Esophagus squamous epithelium (tissue), 4 donors: ENCODE measurements at regions not wholly inside any gene's neighbourhood (a gene's known extent, or its start where the extent isn't known, plus 50 kb on each side); places are given as distances from the start of the nearest gene placed in this dataset.

Experiments used
- POLR2A ChIP-seq, 4 donors: fragments of 450-650 bp; IDR thresholded peaks; one replicate each; pipeline ENCODE4 v1.6.1; 2017; ENCODE audit warnings: antibody characterized with exemption in 4 of 4, mild to moderate bottlenecking in 4 of 4, moderate library complexity in 3 of 4
- TF ChIP-seq, protein P1 (sequence below), 6 experiments: fragments of 450-650 bp in 4 of 6; fragments of 200-600 bp in 2 of 6; sonication (generic) in 2 of 6; IDR thresholded peaks; one replicate each; pipeline ENCODE4 v1.5.1; 2016 to 2019; ENCODE audit warnings: antibody characterized with exemption in 6 of 6, mild to moderate bottlenecking in 4 of 6, moderate library complexity in 4 of 6

DNA sequence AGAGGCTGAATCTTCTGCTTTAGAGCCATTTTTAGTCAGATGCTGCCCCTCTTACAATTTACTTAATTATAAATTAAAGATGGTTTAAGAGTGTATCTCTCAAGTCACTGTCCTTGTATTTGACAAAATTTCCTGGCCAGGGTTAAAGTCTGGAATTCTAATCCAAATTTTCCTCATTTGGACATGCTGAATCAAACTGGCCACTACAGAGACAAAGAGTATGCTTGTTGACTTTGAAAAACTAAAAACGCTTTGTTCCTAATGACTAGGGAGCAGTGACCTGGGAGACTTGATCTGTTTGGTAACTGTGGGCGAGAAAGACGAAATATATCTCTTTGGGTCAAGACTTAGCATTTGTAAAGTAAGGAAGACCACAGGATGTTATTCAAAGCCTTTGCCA, 303.2 kb downstream of the ZSWIM6 start:
- TF ChIP-seq POLR2A (IDR thresholded peaks at IDR 0.05) = no peak
- TF ChIP-seq, protein P1, sequence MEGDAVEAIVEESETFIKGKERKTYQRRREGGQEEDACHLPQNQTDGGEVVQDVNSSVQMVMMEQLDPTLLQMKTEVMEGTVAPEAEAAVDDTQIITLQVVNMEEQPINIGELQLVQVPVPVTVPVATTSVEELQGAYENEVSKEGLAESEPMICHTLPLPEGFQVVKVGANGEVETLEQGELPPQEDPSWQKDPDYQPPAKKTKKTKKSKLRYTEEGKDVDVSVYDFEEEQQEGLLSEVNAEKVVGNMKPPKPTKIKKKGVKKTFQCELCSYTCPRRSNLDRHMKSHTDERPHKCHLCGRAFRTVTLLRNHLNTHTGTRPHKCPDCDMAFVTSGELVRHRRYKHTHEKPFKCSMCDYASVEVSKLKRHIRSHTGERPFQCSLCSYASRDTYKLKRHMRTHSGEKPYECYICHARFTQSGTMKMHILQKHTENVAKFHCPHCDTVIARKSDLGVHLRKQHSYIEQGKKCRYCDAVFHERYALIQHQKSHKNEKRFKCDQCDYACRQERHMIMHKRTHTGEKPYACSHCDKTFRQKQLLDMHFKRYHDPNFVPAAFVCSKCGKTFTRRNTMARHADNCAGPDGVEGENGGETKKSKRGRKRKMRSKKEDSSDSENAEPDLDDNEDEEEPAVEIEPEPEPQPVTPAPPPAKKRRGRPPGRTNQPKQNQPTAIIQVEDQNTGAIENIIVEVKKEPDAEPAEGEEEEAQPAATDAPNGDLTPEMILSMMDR (IDR thresholded peaks at IDR 0.05) = no peak
